WTC11 (cell line): ENCODE measurements at regions not wholly inside any gene's neighbourhood (a gene's known extent, or its start where the extent isn't known, plus 50 kb on each side); places are given as distances from the start of the nearest gene placed in this dataset.

ENCODE experiments used
- ATAC-seq: fragments of 200-7000 bp; cut with Tn5 transposase; 2 replicates; pipeline ENCODE4 v1.10.0; 2021; ENCODE audit warnings: mild to moderate bottlenecking, moderate library complexity
- CTCF ChIA-PET: fragments of 300-600 bp; sonication (Branson Sonifier 250); formaldehyde crosslinking; loops from one replicate; lab custom pipeline; 2021; ENCODE audit warnings: antibody characterized with exemption; lab: Charles Lee
- POLR2A ChIA-PET: fragments of 350-600 bp; sonication (Branson Sonifier 250); formaldehyde crosslinking; loops from one replicate; lab custom pipeline; 2021; ENCODE audit warnings: antibody characterized with exemption; lab: Charles Lee
- DNase-seq: peaks from one replicate; pipeline ENCODE4 v3.0.0; 2021; ENCODE audit warnings: low spot score
- H3K27ac Mint-ChIP-seq: 2 replicates; pipeline ENCODE4 v1.8.0; 2021; ENCODE audit warnings: mixed read lengths
- H3K27me3 Mint-ChIP-seq: 2 replicates; pipeline ENCODE4 v1.8.0; 2021; ENCODE audit warnings: low read depth, mild to moderate bottlenecking, moderate library complexity, mixed read lengths
- H3K36me3 Mint-ChIP-seq: 2 replicates; pipeline ENCODE4 v1.8.0; 2021; ENCODE audit warnings: mixed read lengths
- H3K4me1 Mint-ChIP-seq: 2 replicates; pipeline ENCODE4 v1.8.0; 2022; ENCODE audit warnings: mixed read lengths
- H3K4me3 Mint-ChIP-seq: 2 replicates; pipeline ENCODE4 v1.8.0; 2021; ENCODE audit warnings: mild to moderate bottlenecking, moderate library complexity, mixed read lengths
- H3K9me3 Mint-ChIP-seq: 2 replicates; pipeline ENCODE4 v1.8.0; 2021; ENCODE audit warnings: mixed read lengths
- AFF4 ChIP-seq: sonication (generic); formaldehyde crosslinking; IDR thresholded peaks from 2 replicates; pipeline ENCODE4 v1.8.1; 2023; ENCODE audit warnings: mild to moderate bottlenecking, missing genetic modification reagents, borderline replicate concordance
- ATF6 ChIP-seq: sonication (generic); formaldehyde crosslinking; IDR thresholded peaks from 2 replicates; pipeline ENCODE4 v1.8.1; 2023; ENCODE audit warnings: mild to moderate bottlenecking, missing genetic modification reagents
- CTCF ChIP-seq: fragments of 200-600 bp; IDR thresholded peaks from 2 replicates; pipeline ENCODE4 v1.8.0; 2022; ENCODE audit warnings: antibody characterized with exemption
- EMX1 ChIP-seq: fragments of 250-450 bp; sonication (Bioruptor Pico); IDR thresholded peaks from 2 replicates; pipeline ENCODE4 v1.8.0; 2021; ENCODE audit warnings: mild to moderate bottlenecking
- ESRRA ChIP-seq: sonication (generic); formaldehyde crosslinking; IDR thresholded peaks from 2 replicates; pipeline ENCODE4 v1.8.1; 2022; ENCODE audit warnings: mild to moderate bottlenecking, missing genetic modification reagents, borderline replicate concordance
- GTF2I ChIP-seq: fragments of 250-450 bp; sonication (Bioruptor Pico); conservative IDR thresholded peaks from 2 replicates; pipeline ENCODE4 v1.4.0; 2021; ENCODE audit warnings: mild to moderate bottlenecking
- HMGXB4 ChIP-seq: sonication (generic); formaldehyde crosslinking; IDR thresholded peaks from 2 replicates; pipeline ENCODE4 v1.8.1; 2023; ENCODE audit warnings: mild to moderate bottlenecking, moderate library complexity, missing genetic modification reagents
- MAX ChIP-seq: sonication (generic); formaldehyde crosslinking; IDR thresholded peaks from 2 replicates; pipeline ENCODE4 v1.8.0; 2022; ENCODE audit warnings: mild to moderate bottlenecking, missing genetic modification reagents
- MXD4 ChIP-seq: fragments of 250-450 bp; sonication (Bioruptor Pico); IDR thresholded peaks from 2 replicates; pipeline ENCODE4 v1.8.0; 2021; ENCODE audit warnings: mild to moderate bottlenecking, moderate library complexity, borderline replicate concordance
- OVOL2 ChIP-seq: fragments of 250-450 bp; sonication (Bioruptor Pico); IDR thresholded peaks from 2 replicates; pipeline ENCODE4 v1.9.0; 2021; ENCODE audit warnings: mild to moderate bottlenecking, borderline replicate concordance
- PRRX2 ChIP-seq: fragments of 250-450 bp; sonication (Bioruptor Pico); IDR thresholded peaks from 2 replicates; pipeline ENCODE4 v1.8.0; 2021; ENCODE audit warnings: mild to moderate bottlenecking
- SOX15 ChIP-seq: fragments of 250-450 bp; sonication (Bioruptor Pico); IDR thresholded peaks from 2 replicates; pipeline ENCODE4 v1.9.0; 2021; ENCODE audit warnings: mild to moderate bottlenecking
- SP1 ChIP-seq: sonication (generic); formaldehyde crosslinking; conservative IDR thresholded peaks from 2 replicates; pipeline ENCODE4 v1.8.1; 2022; ENCODE audit warnings: missing genetic modification reagents
- USF1 ChIP-seq: sonication (generic); formaldehyde crosslinking; IDR thresholded peaks from 2 replicates; pipeline ENCODE4 v1.8.0; 2022; ENCODE audit warnings: mild to moderate bottlenecking, missing genetic modification reagents
- ZMAT4 ChIP-seq: fragments of 250-450 bp; sonication (Bioruptor Pico); IDR thresholded peaks from 2 replicates; pipeline ENCODE4 v1.9.0; 2021; ENCODE audit warnings: mild to moderate bottlenecking
- ZNF232 ChIP-seq: sonication (generic); formaldehyde crosslinking; IDR thresholded peaks from 2 replicates; pipeline ENCODE4 v1.8.0; 2022; ENCODE audit warnings: mild to moderate bottlenecking, missing genetic modification reagents
- ZNF396 ChIP-seq: fragments of 250-450 bp; sonication (Bioruptor Pico); IDR thresholded peaks from 2 replicates; pipeline ENCODE4 v1.8.0; 2021; ENCODE audit warnings: mild to moderate bottlenecking, moderate library complexity, borderline replicate concordance
- ZNF416 ChIP-seq: fragments of 250-450 bp; sonication (Bioruptor Pico); IDR thresholded peaks from 2 replicates; pipeline ENCODE4 v1.9.0; 2021; ENCODE audit warnings: mild to moderate bottlenecking, inconsistent platforms
- ZNF512 ChIP-seq: sonication (generic); formaldehyde crosslinking; IDR thresholded peaks from 2 replicates; pipeline ENCODE4 v1.8.1; 2022; ENCODE audit warnings: missing genetic modification reagents, borderline replicate concordance
- ZSCAN18 ChIP-seq: fragments of 250-450 bp; sonication (Bioruptor Pico); IDR thresholded peaks from 2 replicates; pipeline ENCODE4 v2.1.2; 2022; ENCODE audit warnings: mild to moderate bottlenecking, moderate library complexity

- no peak for TF ChIP-seq CTCF
- no peak for TF ChIP-seq SOX15 (CRISPR knock-in tag)
- no peak for TF ChIP-seq PRRX2 (CRISPR knock-in tag)
- TF ChIP-seq ZNF512, result no peak
- TF ChIP-seq, all 79 proteins: peak for 0
Observed at GRCh38 chr12:78684419-78684818, 180.2 kb upstream of the SYT1 start (continued).

- H3K27me3 Mint-ChIP-seq, result no peaks in the 10 kb centered on the region
- CTCF ChIA-PET, result no interaction called here
- TF ChIP-seq EMX1 (CRISPR knock-in tag), result no peak
- no peak for TF ChIP-seq USF1 (CRISPR knock-in tag)
- no peak for TF ChIP-seq ESRRA (CRISPR knock-in tag)
- TF ChIP-seq AFF4 (CRISPR knock-in tag), result no peak
- no peak for TF ChIP-seq OVOL2 (CRISPR knock-in tag)
- no peak for TF ChIP-seq ZSCAN18
- TF ChIP-seq ZNF416 (CRISPR knock-in tag), result no peak
- TF ChIP-seq HMGXB4 (CRISPR knock-in tag), result no peak
- no peak for TF ChIP-seq ATF6
- no peak for TF ChIP-seq MAX (CRISPR knock-in tag)
- no peak for TF ChIP-seq ZMAT4 (CRISPR knock-in tag)
- TF ChIP-seq ZNF232, result no peak
- no peak for TF ChIP-seq GTF2I (CRISPR knock-in tag)
- TF ChIP-seq ZNF396, result no peak
- no peak for TF ChIP-seq MXD4 (CRISPR knock-in tag)
- no peak for TF ChIP-seq SP1 (CRISPR knock-in tag)
Observed at GRCh38 chr12:78695749-78696148, 168.8 kb upstream of the SYT1 start.

More at GRCh38 chr12:78695749-78696148, 168.8 kb upstream of the SYT1 start:
- peaks cover 3% of the 10 kb centered on the region; the same call in 1 of the 2 replicates for H3K36me3 Mint-ChIP-seq
- H3K4me3 Mint-ChIP-seq, result no peak overlapping the region
- peaks cover 15% of the 10 kb centered on the region; the same call in 1 of the 2 replicates for H3K9me3 Mint-ChIP-seq
- ATAC-seq (no peak), DNase-seq (no peak)
- POLR2A ChIA-PET, result no interaction called here
- H3K27ac Mint-ChIP-seq, result no peak overlapping the region
- H3K4me1 Mint-ChIP-seq, result no peaks in the 10 kb centered on the region
